ENCODE measurements at regions not wholly inside any gene's neighbourhood (a gene's known extent, or its start where the extent isn't known, plus 50 kb on each side); places are given as distances from the start of the nearest gene placed in this dataset.

- Histone ChIP-seq H2AK5ac (ENCODE audit: low read depth, low read length) (no peak overlapping the region), H3K4ac (replicated peaks; ENCODE audit: insufficient read length, low read depth, low read length) (no peak overlapping the region), H3K27me3 (replicated peaks in 1 of 4; ENCODE audit: control insufficient read depth in 3 of 4, extremely low read depth in 1 of 4, insufficient read depth in 3 of 4, low read length in 3 of 4) (peaks cover 26 to 41% (median 33%) of the 10 kb centered on the region in 4 experiments), H3K4me3 (ENCODE audit: extremely low read depth in 1 of 4, insufficient read depth in 2 of 4, low read depth in 3 of 4, low read length in 4 of 4) (no peak overlapping the region), H3K27ac (ENCODE audit: low read depth, low read length) (no peak overlapping the region), H3K23me2 (ENCODE audit: low read depth, low read length) (no peaks in the 10 kb centered on the region), H2BK20ac (ENCODE audit: low read length) (no peak overlapping the region), H4K5ac (ENCODE audit: insufficient read length, low read depth, low read length) (no peak overlapping the region), H3K56ac (replicated peaks; ENCODE audit: insufficient read length, low read depth, low read length) (no peak overlapping the region), H3K36me3 (ENCODE audit: control insufficient read depth in 2 of 4, insufficient read depth in 4 of 4, low read length in 3 of 4) (0 out of 8 replicates have a peak, but pooled peaks cover 0 to 3% (median 0%) of the 10 kb centered on the region in 4 experiments), H4K8ac (ENCODE audit: extremely low read depth, insufficient read depth, low read length) (no peak overlapping the region), H4K91ac (replicated peaks; ENCODE audit: insufficient read length, low read length) (no peak overlapping the region), H2BK5ac (ENCODE audit: low read depth, low read length) (no peak overlapping the region), H2BK120ac (replicated peaks; ENCODE audit: low read depth, low read length) (no peak overlapping the region), H3K4me2 (ENCODE audit: insufficient read depth in 1 of 2, low read depth in 2 of 2, low read length in 2 of 2) (no peak overlapping the region), H2BK12ac (ENCODE audit: low read depth, low read length) (no peak overlapping the region), H3K9me3 (ENCODE audit: insufficient read depth in 2 of 2, low read depth in 1 of 2, low read length in 1 of 2) (no peaks in the 10 kb centered on the region), H4K20me1 (replicated peaks in 1 of 2; ENCODE audit: control insufficient read depth in 1 of 2, insufficient read depth in 2 of 2, low read length in 2 of 2) (no peaks in the 10 kb centered on the region), H3K18ac (ENCODE audit: extremely low read depth, low read length) (no peak overlapping the region), H3K9ac (replicated peaks in 1 of 4; ENCODE audit: extremely low read depth in 1 of 4, low read depth in 3 of 4, low read length in 3 of 4) (no peak overlapping the region), H3K23ac (ENCODE audit: insufficient read length) (no peak overlapping the region), H3K14ac (ENCODE audit: insufficient read length) (no peak overlapping the region), H3K4me1 (replicated peaks in 1 of 4; ENCODE audit: control insufficient read depth in 3 of 4, insufficient read depth in 4 of 4, low read length in 3 of 4) (peaks cover 4 to 9% (median 6%) of the 10 kb centered on the region in 4 experiments), H3K79me2 (ENCODE audit: control insufficient read depth in 1 of 2, insufficient read depth in 2 of 2, low read length in 2 of 2) (no peaks in the 10 kb centered on the region), H2AFZ (ENCODE audit: low read length) (no peak overlapping the region), H3K79me1 (ENCODE audit: low read depth, low read length) (no peaks in the 10 kb centered on the region), H2BK15ac (ENCODE audit: low read length) (no peak overlapping the region)
- 93% methylated on average over 5 of the region's 5 CpGs; no CpG with 5 or more reads in 1 of the 2 experiments for WGBS, 2 experiments (ENCODE audit: extremely low coverage in 1 of 2, insufficient coverage in 1 of 2, insufficient read length in 1 of 2, insufficient replicate concordance in 2 of 2, low coverage in 1 of 2, low lambda C conversion rate in 2 of 2, missing lambda C conversion rate in 1 of 2)
- FAIRE-seq (no peak), DNase-seq (ENCODE audit: low read depth in 1 of 2, low spot score in 2 of 2) (no peak)
- POLR2A ChIA-PET (ENCODE audit: partially characterized antibody): no interaction called here
- TF ChIP-seq ASH2L (IDR thresholded peaks at IDR 0.05; ENCODE audit: low read length) (no peak), TCF12 (IDR thresholded peaks at IDR 0.05; ENCODE audit: low read depth, low read length) (no peak), E2F6 (IDR thresholded peaks at IDR 0.05) (0 out of 2 replicates have a peak, but pooled peaks have one; percentile 14)
- CTCF ChIA-PET (ENCODE audit: partially characterized antibody): interaction anchor here (0.9 to 1.0 kb wide), 2 partner anchors 82 to 206 kb away, joined by 3 to 4 read pairs; no protein-coding TSS in a partner anchor
Measured at GRCh38 chr5:15023846-15024245, 152.3 kb upstream of the ANKH start.

Data from H1 (cell line).